Spleen (tissue), 11 donors: ENCODE measurements at regions not wholly inside any gene's neighbourhood (a gene's known extent, or its start where the extent isn't known, plus 50 kb on each side); places are given as distances from the start of the nearest gene placed in this dataset.

ENCODE experiments used
- DNase-seq: peaks from one replicate; pipeline ENCODE4 v3.0.0-alpha.2; 2020
- H3K27ac ChIP-seq, 8 donors: fragments of 200-600 bp; sonication (generic) in 7 of 8; 1 replicate in 4 of 8; 2 replicates in 4 of 8; pipeline versions ENCODE4 v1.5.0 to v1.8.0; 2016 to 2021; ENCODE audit warnings: inconsistent platforms in 4 of 8, mild to moderate bottlenecking in 4 of 8, moderate library complexity in 1 of 8
- H3K27me3 ChIP-seq, 7 donors: fragments of 200-600 bp; sonication (generic) in 6 of 7; replicated peaks in 1 of 7; 1 replicate in 4 of 7; 2 replicates in 3 of 7; pipeline versions ENCODE4 v1.5.0 to v1.8.0; 2016 to 2021; ENCODE audit warnings: inconsistent platforms in 3 of 7, mild to moderate bottlenecking in 1 of 7
- H3K36me3 ChIP-seq, 6 donors: fragments of 200-600 bp; sonication (generic) in 5 of 6; 1 replicate in 4 of 6; 2 replicates in 2 of 6; pipeline versions ENCODE4 v1.5.0 to v1.8.0; 2016 to 2021; ENCODE audit warnings: inconsistent platforms in 2 of 6
- H3K4me1 ChIP-seq, 6 donors: fragments of 200-600 bp; sonication (generic) in 5 of 6; 1 replicate in 3 of 6; 2 replicates in 3 of 6; pipeline versions ENCODE4 v1.5.0 to v1.8.0; 2016 to 2021; ENCODE audit warnings: inconsistent platforms in 3 of 6
- H3K4me3 ChIP-seq, 8 donors: fragments of 200-600 bp; sonication (generic) in 7 of 8; 1 replicate in 4 of 8; 2 replicates in 4 of 8; pipeline versions ENCODE4 v1.5.0 to v1.8.0; 2016 to 2021; ENCODE audit warnings: inconsistent platforms in 4 of 8, mild to moderate bottlenecking in 4 of 8, moderate library complexity in 2 of 8
- H3K9me3 ChIP-seq, 8 donors: fragments of 200-600 bp; sonication (generic) in 7 of 8; 1 replicate in 4 of 8; 2 replicates in 4 of 8; pipeline versions ENCODE4 v1.5.0 to v1.8.0; 2016 to 2021; ENCODE audit warnings: inconsistent platforms in 4 of 8
- CTCF ChIP-seq, 11 experiments: fragments of 200-600 bp in 7 of 11; fragments of 450-650 bp in 4 of 11; sonication (generic) in 4 of 11; IDR thresholded peaks in 8 of 11; conservative IDR thresholded peaks in 3 of 11; 1 replicate in 7 of 11; 2 replicates in 4 of 11; pipeline versions ENCODE4 v1.4.0 to v1.8.0; 2016 to 2021; ENCODE audit warnings: antibody characterized with exemption in 11 of 11, inconsistent platforms in 4 of 11, mild to moderate bottlenecking in 1 of 11
- POLR2A ChIP-seq, 3 donors: fragments of 450-650 bp; IDR thresholded peaks; one replicate each; pipeline ENCODE4 v1.5.1; 2017; ENCODE audit warnings: antibody characterized with exemption in 3 of 3, mild to moderate bottlenecking in 1 of 3
- POLR2AphosphoS5 ChIP-seq, 3 donors: sonication (generic); formaldehyde crosslinking; IDR thresholded peaks; one replicate each; pipeline ENCODE4 v1.5.1; 2017; ENCODE audit warnings: antibody characterized with exemption in 3 of 3
- WGBS, 5 donors: extraction: QIAGEN DNeasy Blood & Tissue Kit in 3 of 5; methylation state at CpG; one replicate each; pipeline versions ENCODE4 v1.1.5 to v1.1.7; 2013 to 2018; 5-methylcytosine and 5-hydroxymethylcytosine counted together
- intact Hi-C: fragments of 100-400 bp; cut with DNase I; formaldehyde crosslinking; loops from one replicate; pipeline ENCODE4 v1.15.0; 2023; ENCODE audit warnings: low total_unique reads
- donor health status: healthy with polysubstance abuse.
- donor health status: DM: no; HTN: no; CAD: no; lungs with moderate emphysema.
- donor health status: DM: no; HTN: no; CAD: no.
- donor health status: Bipolar disorder and iron deficiency.
- donor health status: healthy.
- donor health status: DM: no; HTN: no; CAD: no.
- donor health status: DM: yes; HTN: yes; CAD: no.

GRCh38 chr2:224142397-224143312 is 103.6 kb upstream of the SERPINE2 start:
- TF ChIP-seq CTCF (IDR thresholded peaks at IDR 0.05 in 8 of 11, conservative IDR thresholded peaks at IDR 0.05 in 3 of 11), result no peak
- no peak for TF ChIP-seq POLR2AphosphoS5 (IDR thresholded peaks at IDR 0.05)
- TF ChIP-seq POLR2A (IDR thresholded peaks at IDR 0.05), result no peak
- intact Hi-C loops, result no loop called here
- 40 to 44% (median 42%) methylated on average over 4 of the region's 4 CpGs for WGBS, 5 donors

GRCh38 chr2:224141304-224141703 is 102.2 kb upstream of the SERPINE2 start:
- no peak for DNase-seq
- intact Hi-C loops, result no loop called here
- TF ChIP-seq CTCF (IDR thresholded peaks at IDR 0.05 in 8 of 11, conservative IDR thresholded peaks at IDR 0.05 in 3 of 11), result no peak
- 67 to 86% (median 81%) methylated on average over 4 of the region's 4 CpGs for WGBS, 5 donors
- H3K27me3 ChIP-seq, result peaks cover 0 to 4% (median 0%) of the 10 kb centered on the region in 7 donors
- H3K36me3 ChIP-seq, result no peaks in the 10 kb centered on the region
- no peak overlapping the region for H3K27ac ChIP-seq
- H3K9me3 ChIP-seq, result no peaks in the 10 kb centered on the region
- no peak overlapping the region for H3K4me3 ChIP-seq
- no peaks in the 10 kb centered on the region for H3K4me1 ChIP-seq

More at GRCh38 chr2:224142397-224143312, 103.6 kb upstream of the SERPINE2 start:
- H3K4me3 ChIP-seq, result no peak overlapping the region
- H3K36me3 ChIP-seq, result no peaks in the 10 kb centered on the region
- no peak for DNase-seq
- H3K9me3 ChIP-seq, result no peaks in the 10 kb centered on the region
- no peak overlapping the region for H3K27ac ChIP-seq
- no peaks in the 10 kb centered on the region for H3K4me1 ChIP-seq
- peaks cover 0 to 4% (median 0%) of the 10 kb centered on the region in 7 donors for H3K27me3 ChIP-seq

- TF ChIP-seq CTCF (IDR thresholded peaks at IDR 0.05 in 8 of 11, conservative IDR thresholded peaks at IDR 0.05 in 3 of 11), result no peak
- TF ChIP-seq POLR2A (IDR thresholded peaks at IDR 0.05), result no peak
- no peak for TF ChIP-seq POLR2AphosphoS5 (IDR thresholded peaks at IDR 0.05)
- H3K4me3 ChIP-seq, result no peak overlapping the region
- no peak overlapping the region for H3K27ac ChIP-seq
- H3K27me3 ChIP-seq, result no peaks in the 10 kb centered on the region
- 89 to 100% (median 100%) methylated on average over 1 of the region's 1 CpG for WGBS, 5 donors
- H3K9me3 ChIP-seq, result no peaks in the 10 kb centered on the region
- no peaks in the 10 kb centered on the region for H3K36me3 ChIP-seq
- intact Hi-C loops, result no loop called here
- no peak for DNase-seq
- H3K4me1 ChIP-seq, result no peaks in the 10 kb centered on the region
Measured at GRCh38 chr2:224137208-224137607, 98.1 kb upstream of the SERPINE2 start.

- Histone ChIP-seq H3K9me3 (no peaks in the 10 kb centered on the region), H3K4me3 (no peak overlapping the region), H3K27me3 (no peaks in the 10 kb centered on the region), H3K4me1 (no peaks in the 10 kb centered on the region), H3K27ac (no peak overlapping the region), H3K36me3 (no peaks in the 10 kb centered on the region)
- no peak for DNase-seq
- 81 to 95% (median 91%) methylated on average over 4 of the region's 4 CpGs for WGBS, 5 donors
- intact Hi-C loops, result no loop called here
- no peak for TF ChIP-seq POLR2AphosphoS5 (IDR thresholded peaks at IDR 0.05)
- no peak for TF ChIP-seq CTCF (IDR thresholded peaks at IDR 0.05 in 8 of 11, conservative IDR thresholded peaks at IDR 0.05 in 3 of 11)
- no peak for TF ChIP-seq POLR2A (IDR thresholded peaks at IDR 0.05)
Measured at GRCh38 chr2:224136396-224136795, 97.3 kb upstream of the SERPINE2 start.
